ENCODE measurements at regions not wholly inside any gene's neighbourhood (a gene's known extent, or its start where the extent isn't known, plus 50 kb on each side); places are given as distances from the start of the nearest gene placed in this dataset.
"Not testable (repeated sequence)": the region's sequence is repeated elsewhere in the genome, so short reads cannot be mapped to it uniquely, and the experiment has no call there.

DNA sequence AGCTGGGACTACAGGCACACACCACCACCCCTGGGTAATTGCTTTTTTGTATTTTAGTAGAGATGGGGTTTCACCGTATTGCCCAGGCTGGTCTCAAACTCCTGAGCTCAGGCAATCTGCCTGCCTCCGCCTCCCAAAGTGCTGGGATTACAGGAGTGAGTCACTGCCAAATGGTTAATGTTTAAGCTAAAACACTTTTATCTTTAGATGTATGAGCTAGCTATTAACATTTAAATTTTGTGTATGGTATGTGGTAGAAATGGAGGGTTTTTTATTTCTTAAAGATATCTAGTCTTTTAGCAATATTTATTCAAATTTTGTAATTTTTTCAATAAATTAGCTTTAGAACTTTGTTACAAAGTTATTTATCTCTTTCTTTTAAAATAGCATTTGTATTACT lies 1659.8 kb upstream of the ADGRL3 start:
- FAIRE-seq (no peak), DNase-seq (ENCODE audit: insufficient read length, low spot score) (no peak)
- no peak for TF ChIP-seq CTCF (IDR thresholded peaks at IDR 0.05; ENCODE audit: insufficient read depth, missing control alignments)

GRCh38 chr4:59553063-59553720 lies 1646.9 kb upstream of the ADGRL3 start:
- DNase-seq (ENCODE audit: insufficient read length, low spot score) = no peak
- no peak for FAIRE-seq
- TF ChIP-seq CTCF (IDR thresholded peaks at IDR 0.05; ENCODE audit: insufficient read depth, missing control alignments) = no peak

DNA sequence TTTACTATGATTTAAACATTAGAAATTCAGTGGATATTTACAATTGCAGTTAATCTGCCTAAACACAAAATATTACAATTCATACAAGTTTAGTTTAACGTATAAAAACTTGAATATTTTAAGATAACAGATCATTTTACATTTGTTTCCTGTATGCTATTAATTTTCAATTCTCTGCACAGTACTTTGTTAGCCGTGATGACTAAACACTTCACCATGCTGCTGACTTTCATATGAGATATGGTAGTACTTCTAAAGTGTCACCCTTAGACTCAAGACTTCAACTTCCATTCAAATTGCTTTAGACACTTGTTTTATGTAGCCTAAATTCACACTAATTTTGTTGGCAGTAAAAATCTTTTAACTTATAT lies 1646.4 kb upstream of the ADGRL3 start:
- no peak for FAIRE-seq
- no peak for TF ChIP-seq CTCF (IDR thresholded peaks at IDR 0.05; ENCODE audit: insufficient read depth, missing control alignments)
- no peak for DNase-seq (ENCODE audit: insufficient read length, low spot score)

GRCh38 chr4:59556191-59556590 lies 1643.9 kb upstream of the ADGRL3 start:
- FAIRE-seq; DNase-seq (ENCODE audit: insufficient read length, low spot score): not testable (repeated sequence)

- not testable (repeated sequence) for DNase-seq (ENCODE audit: insufficient read length, low spot score); FAIRE-seq
Observed at GRCh38 chr4:59560141-59560648, 1639.9 kb upstream of the ADGRL3 start.

GRCh38 chr4:59565836-59566235 lies 1634.3 kb upstream of the ADGRL3 start:
- TF ChIP-seq CTCF (IDR thresholded peaks at IDR 0.05; ENCODE audit: insufficient read depth, missing control alignments) = no peak
- FAIRE-seq (no peak), DNase-seq (ENCODE audit: insufficient read length, low spot score) (no peak)

DNA sequence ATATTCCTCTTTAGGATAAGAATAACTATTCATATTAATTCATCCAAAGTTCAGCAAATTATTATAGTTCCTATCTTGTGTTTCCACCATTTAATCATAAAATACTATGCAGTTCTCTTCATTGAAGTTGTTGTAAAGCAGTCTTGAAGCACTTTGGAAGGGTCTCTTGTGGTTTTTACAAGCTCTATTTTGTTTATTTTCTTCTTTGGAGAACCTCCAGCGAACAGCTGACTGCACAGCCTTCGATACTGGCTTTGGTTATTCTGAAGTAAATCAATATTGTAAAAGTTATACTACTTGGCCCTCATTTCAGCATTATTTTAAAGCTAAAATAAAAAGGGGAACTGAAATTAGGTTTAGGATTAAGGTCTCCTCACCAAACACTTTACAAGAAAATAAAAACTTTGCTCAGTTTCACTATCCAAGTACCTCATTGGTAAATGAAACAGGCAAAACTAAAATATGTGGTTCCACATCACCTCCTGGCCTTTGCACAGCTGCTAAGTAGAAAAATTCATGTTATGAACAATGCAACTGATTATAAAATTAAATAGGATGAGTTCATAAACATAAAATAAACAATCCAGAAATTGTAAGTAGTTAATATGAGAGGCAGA lies 1629.2 kb upstream of the ADGRL3 start:
- DNase-seq (ENCODE audit: insufficient read length, low spot score) (no peak), FAIRE-seq (no peak)
- no peak for TF ChIP-seq CTCF (IDR thresholded peaks at IDR 0.05; ENCODE audit: insufficient read depth, missing control alignments)

GRCh38 chr4:59571805-59572430 lies 1628.2 kb upstream of the ADGRL3 start:
- FAIRE-seq (no peak), DNase-seq (ENCODE audit: insufficient read length, low spot score) (no peak)
- no peak for TF ChIP-seq CTCF (IDR thresholded peaks at IDR 0.05; ENCODE audit: insufficient read depth, missing control alignments)
